ENCODE measurements at regions not wholly inside any gene's neighbourhood (a gene's known extent, or its start where the extent isn't known, plus 50 kb on each side); places are given as distances from the start of the nearest gene placed in this dataset.

DNA sequence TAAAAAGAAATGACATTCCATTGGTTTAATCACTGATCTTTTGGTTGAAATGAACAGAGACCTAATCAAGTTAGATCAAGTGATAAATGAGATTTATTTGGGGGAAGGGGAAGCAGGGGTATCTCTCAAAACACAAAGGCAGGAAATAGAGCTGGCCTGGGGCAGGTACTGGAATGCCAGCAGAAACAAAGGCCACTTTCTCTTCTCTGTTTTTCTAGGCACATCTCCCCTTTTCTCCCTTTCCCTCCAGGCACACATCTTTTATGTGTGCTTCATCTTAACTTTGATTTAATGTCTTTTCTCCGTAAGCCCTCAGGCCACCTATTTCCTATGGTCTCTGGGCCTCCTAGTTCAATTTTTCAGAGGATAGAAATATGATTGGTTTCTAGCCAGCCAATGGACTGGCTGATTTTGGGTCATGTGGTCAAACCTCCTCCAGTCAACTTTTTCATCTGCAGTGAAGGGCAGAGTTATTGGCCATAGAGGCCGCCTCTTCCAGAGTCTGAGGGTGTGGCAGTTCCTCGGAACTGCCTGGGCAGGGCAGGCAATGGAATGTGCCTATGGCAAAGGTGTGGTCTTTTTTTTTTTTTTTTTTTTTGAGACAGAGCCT lies 58.9 kb upstream of the FAM136A start:
- DNase-seq (ENCODE audit: extremely low spot score) = no peak
- ChIA-PET CTCF (no interaction called here), POLR2A (no interaction called here)
- TF ChIP-seq, protein P1, sequence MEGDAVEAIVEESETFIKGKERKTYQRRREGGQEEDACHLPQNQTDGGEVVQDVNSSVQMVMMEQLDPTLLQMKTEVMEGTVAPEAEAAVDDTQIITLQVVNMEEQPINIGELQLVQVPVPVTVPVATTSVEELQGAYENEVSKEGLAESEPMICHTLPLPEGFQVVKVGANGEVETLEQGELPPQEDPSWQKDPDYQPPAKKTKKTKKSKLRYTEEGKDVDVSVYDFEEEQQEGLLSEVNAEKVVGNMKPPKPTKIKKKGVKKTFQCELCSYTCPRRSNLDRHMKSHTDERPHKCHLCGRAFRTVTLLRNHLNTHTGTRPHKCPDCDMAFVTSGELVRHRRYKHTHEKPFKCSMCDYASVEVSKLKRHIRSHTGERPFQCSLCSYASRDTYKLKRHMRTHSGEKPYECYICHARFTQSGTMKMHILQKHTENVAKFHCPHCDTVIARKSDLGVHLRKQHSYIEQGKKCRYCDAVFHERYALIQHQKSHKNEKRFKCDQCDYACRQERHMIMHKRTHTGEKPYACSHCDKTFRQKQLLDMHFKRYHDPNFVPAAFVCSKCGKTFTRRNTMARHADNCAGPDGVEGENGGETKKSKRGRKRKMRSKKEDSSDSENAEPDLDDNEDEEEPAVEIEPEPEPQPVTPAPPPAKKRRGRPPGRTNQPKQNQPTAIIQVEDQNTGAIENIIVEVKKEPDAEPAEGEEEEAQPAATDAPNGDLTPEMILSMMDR (IDR thresholded peaks at IDR 0.05; ENCODE audit: control extremely low read depth, extremely low read depth, low read depth, missing control alignments) = no peak

DNA sequence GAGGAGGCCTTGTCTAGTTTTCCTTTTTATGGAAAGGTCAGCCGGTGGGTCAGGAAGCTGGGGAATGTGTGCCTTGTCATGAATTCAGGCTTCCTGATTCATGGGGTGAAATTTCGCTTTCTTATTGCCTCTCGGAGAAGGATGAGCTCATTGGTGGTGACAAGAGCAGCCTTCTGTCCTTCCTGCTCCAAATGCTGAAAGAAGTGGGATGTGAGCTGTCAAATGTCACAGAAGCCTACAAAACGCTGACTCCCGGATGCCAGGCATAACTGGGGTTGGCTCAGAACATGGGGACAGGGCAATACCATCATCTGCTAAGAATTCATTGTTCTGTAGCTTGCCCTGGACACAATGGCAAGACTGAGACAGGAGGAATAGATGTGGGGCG lies 55.8 kb upstream of the FAM136A start:
- ChIA-PET POLR2A (no interaction called here), CTCF (no interaction called here)
- DNase-seq (ENCODE audit: extremely low spot score) = no peak
- TF ChIP-seq, protein P1 (IDR thresholded peaks at IDR 0.05; ENCODE audit: control extremely low read depth, extremely low read depth, low read depth, missing control alignments) = no peak

DNA sequence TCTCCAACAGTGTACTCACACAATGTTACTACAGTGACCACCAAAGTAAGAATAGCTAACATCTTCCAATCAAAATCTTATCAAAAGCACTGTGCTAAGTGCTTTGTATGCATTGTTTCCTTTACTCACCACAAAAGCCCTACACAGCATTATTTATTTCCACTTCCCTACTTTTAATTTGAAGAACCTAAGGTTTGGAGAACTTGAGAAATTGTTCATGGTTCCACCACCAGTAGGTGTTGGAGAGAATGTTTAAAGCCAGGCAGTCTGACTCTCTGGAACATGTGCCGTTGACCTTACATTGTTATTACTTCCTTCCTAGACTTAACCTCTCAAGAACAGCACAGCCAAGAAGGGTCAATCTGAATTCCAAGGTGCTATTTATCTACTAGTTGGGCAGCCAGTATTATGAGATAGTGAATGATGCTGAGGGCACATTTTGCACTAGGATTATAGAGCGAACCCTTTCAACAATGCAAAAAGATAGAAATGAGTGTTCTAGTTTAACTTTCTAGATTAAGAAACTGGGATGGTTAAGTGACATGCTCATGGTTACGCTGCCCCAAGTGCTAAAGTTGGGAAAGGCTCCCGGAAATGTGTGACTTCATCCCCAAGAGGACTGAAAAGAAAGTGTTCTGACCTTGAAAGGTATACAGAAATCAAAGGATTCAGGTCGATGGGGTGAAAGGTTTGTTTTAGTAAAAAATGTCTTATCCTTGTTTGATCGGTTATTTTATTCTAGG lies 55.2 kb upstream of the FAM136A start:
- no peak for DNase-seq (ENCODE audit: extremely low spot score)
- TF ChIP-seq, protein P1 (IDR thresholded peaks at IDR 0.05; ENCODE audit: control extremely low read depth, extremely low read depth, low read depth, missing control alignments) = no peak
- ChIA-PET POLR2A (no interaction called here), CTCF (interaction anchor here (1.1 kb wide), 2 partner anchors 15 to 17 kb away, joined by 4 to 5 read pairs; no protein-coding TSS in a partner anchor)

- ChIA-PET CTCF (interaction anchor here (1.1 to 2.0 kb wide), 3 partner anchors 10 to 21 kb away, joined by 4 to 5 read pairs (median 4); no protein-coding TSS in a partner anchor), POLR2A (no interaction called here)
- TF ChIP-seq, protein P1 (IDR thresholded peaks at IDR 0.05; ENCODE audit: control extremely low read depth, extremely low read depth, low read depth, missing control alignments) = no peak
- DNase-seq (ENCODE audit: extremely low spot score) = no peak
These were observed 52.5 kb upstream of the FAM136A start for GRCh38 chr2:70354264-70354949.
